Prostate gland (tissue), 2 donors: ENCODE measurements at regions not wholly inside any gene's neighbourhood (a gene's known extent, or its start where the extent isn't known, plus 50 kb on each side); places are given as distances from the start of the nearest gene placed in this dataset.

ENCODE experiments used
- DNase-seq: peaks from one replicate; pipeline ENCODE4 v3.0.0-alpha.2; 2019; ENCODE audit warnings: low spot score
- H3K27ac ChIP-seq, 2 donors: fragments of 200-600 bp; sonication (generic); 2 replicates each; pipeline ENCODE4 v1.5.1; 2017 to 2019
- H3K27me3 ChIP-seq: fragments of 200-600 bp; sonication (generic); replicated peaks from 2 replicates; pipeline ENCODE4 v1.5.1; 2019; ENCODE audit not compliant: insufficient read depth
- H3K36me3 ChIP-seq, 2 donors: fragments of 200-600 bp; sonication (generic); 1 replicate in 1 of 2; 2 replicates in 1 of 2; pipeline versions ENCODE4 v1.5.1 to v1.8.1; 2017 to 2019
- H3K4me1 ChIP-seq: fragments of 200-600 bp; sonication (generic); replicated peaks from 2 replicates; pipeline ENCODE4 v1.5.1; 2019
- H3K4me3 ChIP-seq, 2 donors: fragments of 200-600 bp; sonication (generic); 2 replicates each; pipeline ENCODE4 v1.5.1; 2017 to 2019
- H3K9me3 ChIP-seq: fragments of 200-600 bp; sonication (generic); 2 replicates; pipeline ENCODE4 v1.5.1; 2017
- POLR2A ChIP-seq: fragments of 450-650 bp; IDR thresholded peaks from one replicate; pipeline ENCODE4 v1.6.1; 2016; ENCODE audit warnings: antibody characterized with exemption, mild to moderate bottlenecking
- POLR2AphosphoS5 ChIP-seq: sonication (generic); formaldehyde crosslinking; IDR thresholded peaks from one replicate; pipeline ENCODE4 v1.6.1; 2017; ENCODE audit warnings: antibody characterized with exemption
- WGBS: methylation state at CpG from one replicate; pipeline ENCODE4 v1.1.5; 2018; 5-methylcytosine and 5-hydroxymethylcytosine counted together
- intact Hi-C: fragments of 100-400 bp; cut with DNase I; formaldehyde crosslinking; loops from one replicate; pipeline ENCODE4 v1.14.2; 2022
- TF ChIP-seq, protein P1 (sequence below), 4 experiments: fragments of 200-600 bp in 2 of 4; fragments of 450-650 bp in 2 of 4; sonication (generic) in 2 of 4; IDR thresholded peaks; 1 replicate in 3 of 4; 2 replicates in 1 of 4; pipeline ENCODE4 v1.5.1; 2016 to 2019; ENCODE audit warnings: antibody characterized with exemption in 4 of 4, mild to moderate bottlenecking in 2 of 4, moderate library complexity in 2 of 4

- H3K27me3 ChIP-seq: no peaks in the 10 kb centered on the region
- WGBS: 88% methylated on average over 3 of the region's 3 CpGs
- intact Hi-C loops: no loop called here
- H3K4me3 ChIP-seq: no peak overlapping the region
- no peaks in the 10 kb centered on the region for H3K9me3 ChIP-seq
- TF ChIP-seq, protein P1, sequence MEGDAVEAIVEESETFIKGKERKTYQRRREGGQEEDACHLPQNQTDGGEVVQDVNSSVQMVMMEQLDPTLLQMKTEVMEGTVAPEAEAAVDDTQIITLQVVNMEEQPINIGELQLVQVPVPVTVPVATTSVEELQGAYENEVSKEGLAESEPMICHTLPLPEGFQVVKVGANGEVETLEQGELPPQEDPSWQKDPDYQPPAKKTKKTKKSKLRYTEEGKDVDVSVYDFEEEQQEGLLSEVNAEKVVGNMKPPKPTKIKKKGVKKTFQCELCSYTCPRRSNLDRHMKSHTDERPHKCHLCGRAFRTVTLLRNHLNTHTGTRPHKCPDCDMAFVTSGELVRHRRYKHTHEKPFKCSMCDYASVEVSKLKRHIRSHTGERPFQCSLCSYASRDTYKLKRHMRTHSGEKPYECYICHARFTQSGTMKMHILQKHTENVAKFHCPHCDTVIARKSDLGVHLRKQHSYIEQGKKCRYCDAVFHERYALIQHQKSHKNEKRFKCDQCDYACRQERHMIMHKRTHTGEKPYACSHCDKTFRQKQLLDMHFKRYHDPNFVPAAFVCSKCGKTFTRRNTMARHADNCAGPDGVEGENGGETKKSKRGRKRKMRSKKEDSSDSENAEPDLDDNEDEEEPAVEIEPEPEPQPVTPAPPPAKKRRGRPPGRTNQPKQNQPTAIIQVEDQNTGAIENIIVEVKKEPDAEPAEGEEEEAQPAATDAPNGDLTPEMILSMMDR (IDR thresholded peaks at IDR 0.05): no peak
- TF ChIP-seq POLR2A (no peak), POLR2AphosphoS5 (no peak)
- no peak overlapping the region for H3K27ac ChIP-seq
- H3K36me3 ChIP-seq: no peaks in the 10 kb centered on the region
- no peaks in the 10 kb centered on the region for H3K4me1 ChIP-seq
- no peak for DNase-seq
Measured at GRCh38 chr4:149983931-149984330, 94.3 kb upstream of the DCLK2 start.

- H3K27ac ChIP-seq: no peak overlapping the region
- H3K27me3 ChIP-seq: no peaks in the 10 kb centered on the region
- 88% methylated on average over 4 of the region's 4 CpGs for WGBS
- no peak overlapping the region for H3K4me3 ChIP-seq
- no peak for DNase-seq
- intact Hi-C loops: no loop called here
- TF ChIP-seq, protein P1 (IDR thresholded peaks at IDR 0.05): no peak
- TF ChIP-seq POLR2A (no peak), POLR2AphosphoS5 (no peak)
- no peaks in the 10 kb centered on the region for H3K9me3 ChIP-seq
- H3K36me3 ChIP-seq: no peaks in the 10 kb centered on the region
- no peaks in the 10 kb centered on the region for H3K4me1 ChIP-seq
Measured at GRCh38 chr4:149985981-149986380, 92.3 kb upstream of the DCLK2 start.

DNA sequence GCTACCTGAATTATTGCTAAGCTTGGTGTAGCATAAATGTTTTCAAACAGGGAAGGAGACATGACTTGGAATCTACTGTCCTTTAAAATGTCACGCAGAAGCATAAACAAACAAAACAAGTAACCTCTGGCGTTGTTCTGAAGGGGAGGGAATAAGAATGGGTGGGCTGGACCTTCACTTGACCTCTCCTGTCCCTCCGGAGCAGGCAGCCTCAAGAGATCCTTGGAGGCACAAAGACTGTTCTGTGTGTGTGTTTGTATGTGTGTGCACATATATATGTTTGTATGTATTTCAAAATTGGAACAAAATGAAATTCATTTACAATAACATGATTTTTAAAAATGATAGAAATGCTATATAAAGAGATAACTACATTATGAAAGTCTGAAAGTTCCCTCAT is 91.3 kb upstream of the DCLK2 start:
- Histone ChIP-seq H3K4me3 (no peak overlapping the region), H3K27me3 (no peaks in the 10 kb centered on the region), H3K9me3 (no peaks in the 10 kb centered on the region), H3K27ac (no peak overlapping the region), H3K4me1 (no peaks in the 10 kb centered on the region), H3K36me3 (no peaks in the 10 kb centered on the region)
- WGBS: 48% methylated on average over 3 of the region's 3 CpGs
- intact Hi-C loops: no loop called here
- TF ChIP-seq POLR2A: no peak
- TF ChIP-seq, protein P1 (IDR thresholded peaks at IDR 0.05): no peak
- no peak for TF ChIP-seq POLR2AphosphoS5
- DNase-seq: no peak

DNA sequence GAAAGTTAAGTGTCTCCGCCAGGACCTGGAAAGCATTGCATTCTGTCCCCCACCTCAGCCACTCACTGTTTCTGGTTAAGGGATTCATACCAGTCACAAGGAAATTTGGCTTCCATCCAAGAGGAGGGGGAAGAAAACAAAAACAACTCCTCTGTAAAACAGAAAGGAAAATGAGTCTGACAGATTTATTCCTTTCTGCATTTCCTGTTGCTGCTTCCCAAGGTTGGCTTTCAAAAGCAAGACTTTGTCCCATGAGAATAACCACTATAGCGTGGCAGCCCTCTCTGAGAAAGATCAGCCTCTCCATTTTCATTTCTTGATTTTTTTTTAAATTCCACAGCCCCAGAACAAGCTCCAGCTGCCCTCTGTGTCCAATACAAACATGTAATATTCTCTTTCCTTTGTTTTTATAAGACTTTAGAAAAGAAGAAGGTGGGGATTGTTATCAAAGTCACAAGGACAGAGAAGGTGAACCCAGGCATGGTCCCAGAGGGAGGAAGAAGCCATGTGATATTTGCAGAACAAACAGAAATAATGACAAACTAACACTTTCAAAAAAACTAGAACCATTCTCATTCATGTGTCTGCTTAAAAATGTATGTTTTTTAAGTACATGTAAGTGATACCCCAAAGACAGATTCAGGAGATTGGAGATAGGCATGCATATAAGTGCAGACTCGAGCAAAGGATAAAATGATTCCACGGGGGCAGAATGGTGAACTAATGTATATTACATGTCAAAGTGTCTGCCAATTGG is 90.7 kb upstream of the DCLK2 start:
- no peak for DNase-seq
- intact Hi-C loops: no loop called here
- H3K4me1 ChIP-seq: no peaks in the 10 kb centered on the region
- no peak overlapping the region for H3K4me3 ChIP-seq
- TF ChIP-seq, protein P1 (IDR thresholded peaks at IDR 0.05): no peak
- TF ChIP-seq POLR2A: no peak
- no peak for TF ChIP-seq POLR2AphosphoS5
- no peak overlapping the region for H3K27ac ChIP-seq
- no peaks in the 10 kb centered on the region for H3K36me3 ChIP-seq
- H3K27me3 ChIP-seq: no peaks in the 10 kb centered on the region
- H3K9me3 ChIP-seq: no peaks in the 10 kb centered on the region
- 50% methylated on average over 4 of the region's 4 CpGs for WGBS

- intact Hi-C loops: no loop called here
- H3K27ac ChIP-seq: no peak overlapping the region
- no peak for DNase-seq
- TF ChIP-seq, protein P1 (IDR thresholded peaks at IDR 0.05): no peak
- no peak for TF ChIP-seq POLR2A
- no peak for TF ChIP-seq POLR2AphosphoS5
- no peak overlapping the region for H3K4me3 ChIP-seq
- H3K27me3 ChIP-seq: no peaks in the 10 kb centered on the region
- H3K9me3 ChIP-seq: no peaks in the 10 kb centered on the region
- H3K36me3 ChIP-seq: no peaks in the 10 kb centered on the region
- 54% methylated on average over 1 of the region's 1 CpG for WGBS
- no peaks in the 10 kb centered on the region for H3K4me1 ChIP-seq
Measured at GRCh38 chr4:149988087-149988410, 90.2 kb upstream of the DCLK2 start.
